ENCODE measurements at regions not wholly inside any gene's neighbourhood (a gene's known extent, or its start where the extent isn't known, plus 50 kb on each side); places are given as distances from the start of the nearest gene placed in this dataset.
A peak's percentile ranks its signal among the peaks of the same experiment; 100 is the strongest.

GRCh38 chr5:143641549-143642355, 170.2 kb upstream of the HMHB1 start:
- no peaks in the 10 kb centered on the region for H3K27me3 ChIP-seq (replicated peaks; ENCODE audit: control insufficient read depth, insufficient read depth, low read length)
- H3K36me3 ChIP-seq (ENCODE audit: control insufficient read depth, insufficient read depth, low read length) = no peaks in the 10 kb centered on the region
- TF ChIP-seq, protein P1, sequence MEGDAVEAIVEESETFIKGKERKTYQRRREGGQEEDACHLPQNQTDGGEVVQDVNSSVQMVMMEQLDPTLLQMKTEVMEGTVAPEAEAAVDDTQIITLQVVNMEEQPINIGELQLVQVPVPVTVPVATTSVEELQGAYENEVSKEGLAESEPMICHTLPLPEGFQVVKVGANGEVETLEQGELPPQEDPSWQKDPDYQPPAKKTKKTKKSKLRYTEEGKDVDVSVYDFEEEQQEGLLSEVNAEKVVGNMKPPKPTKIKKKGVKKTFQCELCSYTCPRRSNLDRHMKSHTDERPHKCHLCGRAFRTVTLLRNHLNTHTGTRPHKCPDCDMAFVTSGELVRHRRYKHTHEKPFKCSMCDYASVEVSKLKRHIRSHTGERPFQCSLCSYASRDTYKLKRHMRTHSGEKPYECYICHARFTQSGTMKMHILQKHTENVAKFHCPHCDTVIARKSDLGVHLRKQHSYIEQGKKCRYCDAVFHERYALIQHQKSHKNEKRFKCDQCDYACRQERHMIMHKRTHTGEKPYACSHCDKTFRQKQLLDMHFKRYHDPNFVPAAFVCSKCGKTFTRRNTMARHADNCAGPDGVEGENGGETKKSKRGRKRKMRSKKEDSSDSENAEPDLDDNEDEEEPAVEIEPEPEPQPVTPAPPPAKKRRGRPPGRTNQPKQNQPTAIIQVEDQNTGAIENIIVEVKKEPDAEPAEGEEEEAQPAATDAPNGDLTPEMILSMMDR (IDR thresholded peaks at IDR 0.05; ENCODE audit: insufficient read depth, low read length, poor library complexity, severe bottlenecking) = no peak
- DNase-seq (ENCODE audit: extremely low read depth, insufficient read length) = peak; percentile 14
- no peak overlapping the region for H3K4me3 ChIP-seq (replicated peaks; ENCODE audit: low read depth, low read length)

GRCh38 chr5:143638654-143639053, 173.3 kb upstream of the HMHB1 start:
- DNase-seq (ENCODE audit: extremely low read depth, insufficient read length) = no peak
- Histone ChIP-seq H3K27me3 (replicated peaks; ENCODE audit: control insufficient read depth, insufficient read depth, low read length) (no peaks in the 10 kb centered on the region), H3K4me3 (replicated peaks; ENCODE audit: low read depth, low read length) (no peak overlapping the region), H3K36me3 (ENCODE audit: control insufficient read depth, insufficient read depth, low read length) (no peaks in the 10 kb centered on the region)
- TF ChIP-seq, protein P1 (IDR thresholded peaks at IDR 0.05; ENCODE audit: insufficient read depth, low read length, poor library complexity, severe bottlenecking) = no peak

GRCh38 chr5:143636931-143637528, 174.9 kb upstream of the HMHB1 start:
- no peak for DNase-seq (ENCODE audit: extremely low read depth, insufficient read length)
- H3K27me3 ChIP-seq (replicated peaks; ENCODE audit: control insufficient read depth, insufficient read depth, low read length) = no peaks in the 10 kb centered on the region
- H3K4me3 ChIP-seq (replicated peaks; ENCODE audit: low read depth, low read length) = no peak overlapping the region
- TF ChIP-seq, protein P1 (IDR thresholded peaks at IDR 0.05; ENCODE audit: insufficient read depth, low read length, poor library complexity, severe bottlenecking) = no peak
- no peaks in the 10 kb centered on the region for H3K36me3 ChIP-seq (ENCODE audit: control insufficient read depth, insufficient read depth, low read length)

GRCh38 chr5:143635888-143636287, 176.1 kb upstream of the HMHB1 start:
- H3K36me3 ChIP-seq (ENCODE audit: control insufficient read depth, insufficient read depth, low read length) = no peaks in the 10 kb centered on the region
- TF ChIP-seq, protein P1 (IDR thresholded peaks at IDR 0.05; ENCODE audit: insufficient read depth, low read length, poor library complexity, severe bottlenecking) = no peak
- H3K4me3 ChIP-seq (replicated peaks; ENCODE audit: low read depth, low read length) = no peak overlapping the region
- no peaks in the 10 kb centered on the region for H3K27me3 ChIP-seq (replicated peaks; ENCODE audit: control insufficient read depth, insufficient read depth, low read length)
- DNase-seq (ENCODE audit: extremely low read depth, insufficient read length) = no peak

DNA sequence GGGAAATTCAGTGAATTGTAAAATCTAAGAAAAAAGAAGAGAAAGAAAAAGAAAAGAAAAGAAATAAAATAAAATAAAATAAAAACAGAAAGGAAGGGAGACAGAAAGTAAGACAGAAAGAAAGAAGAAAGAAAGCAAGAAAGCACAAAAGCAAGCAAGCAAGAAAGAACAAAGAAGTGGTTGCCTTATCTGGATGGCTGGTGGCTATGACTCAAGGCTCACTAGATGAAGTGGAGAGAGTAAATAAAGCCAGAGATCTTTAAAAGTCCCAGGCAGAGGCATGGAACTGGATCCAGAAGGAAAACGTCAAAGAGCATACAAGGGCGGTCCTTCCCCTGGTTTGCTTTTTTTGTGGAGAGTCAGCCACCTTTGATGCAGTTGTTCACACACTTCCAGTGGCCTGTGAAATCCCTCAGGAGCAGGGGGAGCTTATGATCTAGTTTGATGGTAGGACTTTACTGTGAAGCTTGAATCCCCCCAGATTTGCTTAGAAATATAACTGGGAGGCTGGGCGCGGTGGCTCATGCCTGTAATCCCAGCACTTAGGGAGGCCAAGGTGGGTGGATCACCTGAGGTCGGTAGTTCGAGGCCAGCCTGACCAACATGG, 176.7 kb upstream of the HMHB1 start:
- Histone ChIP-seq H3K27me3 (replicated peaks; ENCODE audit: control insufficient read depth, insufficient read depth, low read length) (no peaks in the 10 kb centered on the region), H3K4me3 (replicated peaks; ENCODE audit: low read depth, low read length) (no peak overlapping the region), H3K36me3 (ENCODE audit: control insufficient read depth, insufficient read depth, low read length) (no peaks in the 10 kb centered on the region)
- TF ChIP-seq, protein P1 (IDR thresholded peaks at IDR 0.05; ENCODE audit: insufficient read depth, low read length, poor library complexity, severe bottlenecking) = no peak
- no peak for DNase-seq (ENCODE audit: extremely low read depth, insufficient read length)
